NCI-H2196 treated with DMSO at 0.1 percent for 48 hours (cell line): ENCODE measurements at regions not wholly inside any gene's neighbourhood (a gene's known extent, or its start where the extent isn't known, plus 50 kb on each side); places are given as distances from the start of the nearest gene placed in this dataset.

Source experiments
- DNase-seq: peaks from one replicate; lab custom pipeline; 2025; ENCODE audit not compliant: unreplicated experiment; lab: John Stamatoyannopoulos, UW

DNA sequence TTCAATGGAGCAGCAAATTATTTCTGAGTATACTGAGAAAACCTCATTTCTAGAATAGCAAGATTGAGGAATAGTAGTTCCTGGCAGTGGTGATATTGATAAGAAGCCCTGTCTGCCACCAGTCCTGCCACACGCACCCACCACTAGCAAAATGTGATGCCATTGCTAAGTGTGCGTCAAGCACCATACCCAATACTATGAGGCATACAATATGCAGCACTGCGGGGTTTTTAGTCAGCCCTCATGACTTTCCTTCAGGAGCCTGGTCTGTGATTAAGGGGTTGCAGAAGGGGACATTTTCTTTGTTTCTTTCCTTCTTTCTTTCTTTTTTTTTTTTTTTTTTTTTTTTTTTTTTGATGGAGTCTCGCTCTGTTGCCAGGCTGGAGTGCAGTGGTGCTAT, 128.7 kb upstream of the USP38 start:
- no peak for DNase-seq

DNA sequence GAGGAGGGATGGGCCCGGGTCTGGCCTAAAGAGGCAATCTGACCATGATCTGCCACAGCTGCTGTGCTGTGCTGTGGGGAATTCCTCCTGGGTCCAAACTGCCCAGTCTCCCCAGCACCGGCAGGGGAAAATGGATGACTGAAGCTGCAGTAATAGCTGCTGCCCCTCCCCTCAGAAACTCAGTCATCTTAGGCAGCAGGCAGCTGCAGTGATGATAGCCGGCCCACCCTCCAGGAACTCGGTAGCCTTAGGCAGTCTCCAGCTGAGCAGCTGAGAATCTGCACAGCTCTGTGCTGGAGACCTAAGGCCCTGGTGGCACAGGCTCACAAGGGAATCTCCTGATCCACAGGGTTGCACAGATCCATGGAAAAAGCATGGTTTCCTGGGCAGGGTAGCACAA, 113.4 kb upstream of the USP38 start:
- no peak for DNase-seq

DNA sequence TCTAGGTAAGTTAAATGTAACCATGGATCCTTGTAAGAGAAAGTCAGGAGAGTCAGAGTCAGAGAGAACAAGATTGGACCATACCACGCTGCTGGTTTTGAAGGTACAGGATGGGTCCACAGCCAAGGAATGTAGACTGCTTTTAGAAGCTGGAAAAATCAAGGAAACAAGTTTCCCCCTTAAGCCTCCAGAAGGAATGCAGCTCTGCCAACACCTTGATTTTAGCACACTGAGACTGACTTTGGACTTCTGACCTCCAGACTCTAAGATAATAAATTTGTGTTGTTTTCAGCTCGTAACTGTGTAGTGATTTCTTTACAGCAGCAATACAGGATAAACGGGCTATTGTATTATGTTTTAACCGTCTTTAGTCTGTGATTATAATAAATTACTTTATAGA, 108.0 kb upstream of the USP38 start:
- no peak for DNase-seq

DNA sequence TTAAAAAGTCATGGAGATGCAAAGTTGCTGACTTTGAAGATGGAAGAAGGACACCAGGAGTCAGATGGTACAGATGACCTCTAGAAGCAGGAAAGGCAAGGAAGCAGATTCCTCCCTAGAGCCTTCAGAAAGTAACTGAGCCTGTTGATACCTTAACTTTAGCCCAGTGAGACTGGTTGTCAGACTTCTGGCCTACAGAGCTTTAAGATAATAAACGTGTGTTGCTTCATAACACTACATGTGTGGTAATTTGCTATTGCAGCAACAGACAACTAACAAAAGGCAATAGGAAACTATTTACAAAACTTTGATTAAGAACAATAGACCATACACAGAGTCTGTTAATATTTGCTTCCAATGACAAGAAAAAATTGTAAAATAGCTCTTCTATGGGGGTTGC, 102.0 kb upstream of the USP38 start:
- DNase-seq = no peak

DNA sequence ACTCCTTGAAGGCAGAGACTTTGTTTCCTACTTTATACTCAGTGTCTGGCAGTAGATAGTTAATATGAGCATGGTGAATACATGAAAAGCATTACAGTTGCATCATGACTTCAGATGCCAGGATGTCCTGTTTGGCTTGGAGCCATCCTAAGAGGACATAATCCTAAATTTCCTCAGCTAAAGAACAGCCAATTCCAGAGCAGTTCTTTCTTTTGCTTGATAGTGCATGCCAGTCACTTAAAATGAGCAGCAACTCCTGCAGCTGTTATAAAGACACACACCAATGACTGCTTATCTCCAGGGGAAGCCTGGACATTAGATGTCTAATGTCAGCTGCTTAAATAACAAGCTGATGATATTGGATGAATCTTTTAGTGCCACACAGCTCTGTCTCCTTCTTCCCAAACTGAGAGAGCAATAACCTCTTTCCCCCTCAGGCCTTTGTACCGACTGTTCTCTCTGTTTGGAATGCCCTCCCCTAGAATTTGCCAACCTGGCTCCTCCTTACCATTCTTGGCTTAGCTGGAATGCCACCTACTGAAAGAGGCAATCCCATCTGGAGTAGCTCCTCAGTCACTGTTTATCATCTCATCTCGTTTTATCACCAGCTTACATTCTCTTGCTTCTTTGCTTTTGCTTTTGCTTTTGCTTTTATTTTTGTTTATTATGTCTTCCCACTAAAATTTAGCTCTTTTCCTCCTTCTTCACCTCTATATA, 100.8 kb upstream of the USP38 start:
- no peak for DNase-seq

DNA sequence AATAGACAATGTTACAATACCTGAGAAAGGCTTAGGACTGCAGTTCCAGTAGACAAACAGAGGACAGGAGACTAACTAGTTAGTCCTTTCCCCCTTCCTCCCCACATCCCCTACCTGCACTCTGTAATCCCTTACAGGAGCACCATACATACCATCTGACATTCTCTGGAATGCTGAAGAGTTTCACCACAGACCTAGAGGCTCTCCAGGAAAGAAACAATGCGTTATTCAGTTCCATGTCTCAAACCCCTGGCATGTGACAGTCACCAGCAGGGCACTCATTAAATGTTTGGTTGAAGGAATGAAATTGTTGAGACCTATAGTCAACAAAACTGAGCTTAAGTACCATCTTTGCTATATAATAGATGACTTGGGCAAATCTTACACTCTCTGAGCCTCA, 100.2 kb upstream of the USP38 start:
- no peak for DNase-seq

DNA sequence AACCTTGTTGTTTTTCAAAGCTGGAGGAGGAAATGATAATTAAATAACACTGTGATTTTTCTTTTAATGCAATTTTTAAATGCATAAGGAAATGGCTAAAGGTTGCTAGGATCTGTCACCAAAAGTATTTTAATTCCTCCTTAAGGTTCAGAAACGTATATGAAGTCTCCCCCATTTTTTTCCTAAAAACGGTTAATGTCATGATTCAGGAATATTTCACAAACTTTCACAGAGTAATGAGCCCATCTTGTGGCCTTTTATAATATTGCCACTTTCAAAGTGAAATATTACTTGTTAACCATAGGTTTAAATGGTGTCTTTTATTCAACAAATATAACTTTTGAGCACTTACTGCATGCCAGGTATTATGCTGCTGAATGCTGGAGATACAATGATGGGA, 99.5 kb upstream of the USP38 start:
- no peak for DNase-seq

DNA sequence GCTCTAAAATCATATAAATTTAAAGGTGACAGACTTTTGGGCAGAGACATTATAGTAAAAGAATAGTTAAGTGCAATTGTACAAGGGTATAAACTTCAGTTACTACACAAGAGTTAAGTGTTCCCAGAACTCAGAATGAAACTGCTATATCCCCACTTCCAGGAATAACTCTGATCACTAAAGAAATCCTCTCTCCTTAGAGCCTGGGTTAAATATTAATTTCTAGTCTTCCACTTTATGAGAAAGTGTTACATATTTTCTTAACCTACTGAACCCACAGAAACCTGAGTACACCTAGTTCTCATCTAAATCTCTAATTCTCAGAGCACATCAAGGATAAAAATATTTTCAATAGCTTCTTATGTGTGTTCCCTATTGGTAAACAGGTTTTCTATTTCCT, 99.1 kb upstream of the USP38 start:
- no peak for DNase-seq

DNA sequence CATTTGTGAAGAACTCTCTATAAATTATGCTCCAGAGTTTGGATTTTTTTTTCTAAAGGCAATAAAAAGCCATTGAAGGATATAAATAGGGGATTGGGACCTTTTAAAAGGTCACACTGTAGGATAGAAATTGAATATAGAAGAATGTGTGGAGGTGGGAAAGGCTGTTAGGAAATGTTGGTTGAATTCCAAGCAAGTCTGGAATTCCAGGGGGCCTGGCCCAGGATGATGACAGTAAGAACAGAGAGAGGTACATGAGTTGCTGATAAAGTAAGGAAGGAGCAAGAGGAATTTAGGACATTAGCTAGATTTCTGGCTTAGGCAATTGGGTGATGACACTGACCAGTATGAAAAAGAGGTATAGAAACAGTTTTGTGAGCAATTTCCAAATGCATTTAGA, 95.4 kb upstream of the USP38 start:
- DNase-seq = no peak

DNA sequence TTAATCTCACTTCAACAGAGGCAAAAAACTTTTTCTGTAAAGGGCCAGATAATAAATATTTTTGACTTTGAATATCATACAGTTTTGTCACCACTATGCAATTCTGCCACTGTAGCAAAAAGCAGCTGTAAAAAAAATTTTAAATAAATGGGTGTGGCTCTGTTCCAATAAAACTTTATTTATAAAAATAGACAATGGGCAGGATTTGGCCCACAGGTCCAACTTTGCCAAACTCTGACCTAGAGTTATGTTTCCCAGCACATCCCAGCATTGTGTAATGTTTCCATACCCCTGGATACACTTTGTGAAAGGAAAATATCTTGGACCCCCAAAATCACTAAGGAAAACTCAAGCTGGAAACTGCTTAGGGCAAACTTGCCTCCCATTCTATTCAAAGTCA, 94.9 kb upstream of the USP38 start:
- DNase-seq = no peak

DNA sequence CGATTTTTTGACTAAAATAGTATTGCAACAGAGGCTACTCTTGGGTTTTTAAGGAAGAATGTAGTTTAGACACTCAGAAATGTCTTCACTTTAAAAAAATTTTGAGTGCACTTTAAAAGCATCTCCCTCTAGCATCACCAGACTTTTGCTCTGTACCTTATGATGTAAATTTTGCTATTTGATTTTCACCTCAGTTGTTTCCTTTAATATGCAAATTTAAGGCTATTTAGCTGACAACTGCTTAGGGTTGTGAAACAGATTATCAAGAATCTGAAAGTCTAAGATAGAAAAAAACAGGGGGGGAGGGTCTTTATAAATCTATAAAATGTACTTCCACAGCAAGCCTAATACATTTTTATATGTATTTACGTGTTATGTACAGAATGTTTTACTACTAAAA, 92.9 kb upstream of the USP38 start:
- DNase-seq = no peak

DNA sequence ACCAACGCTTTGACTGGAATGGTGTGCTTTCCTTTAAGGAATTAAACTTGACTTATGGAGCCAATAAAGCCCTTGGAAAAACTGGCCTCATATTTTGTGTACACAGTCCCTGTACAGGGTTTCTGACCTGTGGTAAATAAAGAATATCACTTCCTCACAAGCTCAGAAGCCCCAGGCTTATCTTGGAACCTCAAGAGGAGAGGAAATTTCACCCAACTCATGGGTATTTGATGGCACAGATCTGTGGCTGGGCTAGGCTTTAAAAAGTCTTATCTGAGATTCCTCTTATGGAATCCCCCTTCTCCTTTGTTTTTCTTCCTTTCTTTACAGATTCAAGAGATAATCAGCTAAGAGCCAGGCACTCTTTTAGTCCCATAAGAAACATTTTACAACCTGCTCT, 89.3 kb upstream of the USP38 start:
- no peak for DNase-seq

DNA sequence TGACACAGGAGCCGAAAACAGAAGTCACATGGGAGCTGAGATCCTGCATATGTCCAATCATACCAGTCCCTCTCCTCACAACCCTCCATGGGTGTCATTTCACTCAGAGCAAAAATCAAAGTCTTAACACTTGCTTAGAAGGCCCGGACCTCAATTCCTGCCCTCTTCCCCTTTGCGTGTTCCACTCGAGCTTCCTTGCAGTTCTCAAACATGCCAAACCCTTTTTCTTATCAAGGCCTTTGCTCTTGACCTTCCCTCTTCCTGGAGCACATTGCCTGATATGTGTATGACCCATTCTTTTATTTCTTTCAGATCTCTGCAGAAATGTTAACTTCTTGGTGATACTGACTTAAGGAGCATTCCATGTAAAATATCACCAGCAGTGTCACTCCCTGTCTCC, 87.0 kb upstream of the USP38 start:
- no peak for DNase-seq

DNA sequence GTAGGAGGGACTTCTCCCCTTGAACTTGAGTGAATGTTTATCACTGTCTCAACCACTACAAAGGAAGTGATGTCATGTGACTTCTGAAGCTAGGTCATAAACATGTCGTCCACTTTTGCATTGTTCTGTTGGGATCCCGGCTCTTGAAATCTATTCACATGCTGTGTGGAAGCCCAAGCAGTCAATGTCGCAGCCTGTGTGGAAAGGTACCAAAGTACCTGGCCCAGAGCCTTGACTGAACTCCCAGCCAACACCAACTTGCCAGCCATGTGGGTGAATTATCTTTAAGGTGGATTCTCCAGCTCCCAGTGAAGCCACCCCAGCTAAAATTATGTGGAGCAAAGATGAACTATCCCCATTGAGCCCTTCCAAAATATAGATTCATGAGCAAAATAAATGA, 85.0 kb upstream of the USP38 start:
- no peak for DNase-seq

DNA sequence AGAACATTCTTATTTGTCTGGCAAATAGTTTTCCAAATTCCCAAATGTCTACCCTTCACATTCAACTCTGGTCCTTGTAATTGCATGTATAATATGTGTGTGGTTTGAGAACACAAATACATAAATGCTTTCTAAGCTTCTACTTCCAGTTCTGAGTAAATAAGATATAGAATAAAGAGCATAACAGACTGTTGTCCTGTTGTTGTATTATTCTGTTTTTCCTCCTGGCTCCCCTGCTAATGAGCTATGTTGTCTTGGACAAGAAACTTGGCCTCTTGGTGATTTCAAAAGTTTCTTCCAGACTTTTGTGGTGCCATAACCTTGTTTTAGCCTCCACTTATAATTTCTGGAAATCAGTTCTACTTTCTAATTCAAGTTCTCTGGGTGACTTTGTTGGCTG, 75.3 kb upstream of the USP38 start:
- DNase-seq = no peak

DNA sequence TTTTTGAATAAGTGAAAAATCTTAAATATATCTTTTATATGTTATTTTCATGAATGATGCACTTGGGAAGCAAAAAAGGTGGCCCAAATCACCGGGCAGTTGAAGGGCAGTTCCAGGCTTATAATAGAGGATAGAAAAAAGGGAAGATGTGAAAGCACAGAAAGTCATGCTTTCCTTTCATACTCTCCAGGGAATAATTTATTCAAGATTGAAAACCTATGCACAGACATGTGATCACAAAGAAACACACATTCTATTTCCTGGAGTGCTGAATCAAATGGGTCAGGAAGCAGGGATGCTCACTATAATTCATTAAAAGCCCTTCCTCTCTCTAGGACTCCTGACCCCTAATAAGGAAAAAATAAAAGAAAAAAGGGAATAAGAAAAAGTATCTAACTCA, 66.1 kb upstream of the USP38 start:
- DNase-seq = no peak

DNA sequence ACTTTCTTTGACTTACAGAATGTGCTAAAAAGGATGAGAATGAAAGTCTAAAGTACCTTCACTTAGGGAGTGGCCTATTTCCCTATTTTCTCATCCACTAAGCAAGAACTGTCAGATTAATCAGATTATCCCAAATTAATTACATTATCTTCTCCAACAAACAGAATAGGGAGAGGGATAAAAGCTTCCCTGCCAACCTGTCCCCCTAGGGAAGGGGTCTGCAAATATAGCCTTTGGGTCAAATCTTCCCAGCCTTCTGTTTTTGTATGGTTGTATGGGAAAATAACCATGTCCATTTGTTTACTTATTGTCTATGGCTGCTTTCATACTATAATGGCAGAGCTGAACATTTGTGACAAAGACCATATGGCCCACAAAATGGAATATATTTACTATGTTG, 57.1 kb upstream of the USP38 start:
- DNase-seq = no peak

DNA sequence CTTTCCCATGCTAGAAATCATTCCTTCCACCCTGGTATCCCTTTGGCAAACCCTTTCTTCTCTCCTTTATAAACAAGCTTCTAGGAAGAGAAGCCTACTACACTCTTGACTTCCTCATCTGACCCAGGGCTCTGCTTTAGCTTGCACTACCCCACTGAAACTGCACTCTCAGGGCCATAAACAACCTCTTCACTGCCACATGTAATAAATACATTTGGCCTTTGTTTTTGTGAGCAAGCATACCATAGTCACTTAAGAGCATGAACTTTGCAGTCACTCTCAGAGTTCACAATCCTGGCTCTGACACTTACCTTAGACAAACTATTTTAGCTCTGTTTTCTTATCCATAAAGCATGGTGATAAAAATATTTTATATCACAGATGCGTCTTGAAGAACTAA, 50.7 kb upstream of the USP38 start:
- no peak for DNase-seq
